ENCODE measurements at regions not wholly inside any gene's neighbourhood (a gene's known extent, or its start where the extent isn't known, plus 50 kb on each side); places are given as distances from the start of the nearest gene placed in this dataset.

GRCh38 chr5:121108725-121109124, 644.6 kb downstream of the PRR16 start:
- ChIA-PET CTCF (interaction anchor here (0.7 kb wide), 1 partner anchor 22 kb away, joined by 3 read pairs; no protein-coding TSS in a partner anchor), POLR2A (no interaction called here)
- Histone ChIP-seq H3K27me3 (ENCODE audit: control insufficient read depth, insufficient read depth, low read length) (no peaks in the 10 kb centered on the region), H3K36me3 (ENCODE audit: control insufficient read depth, insufficient read depth, low read length) (no peaks in the 10 kb centered on the region), H3K4me3 (ENCODE audit: low read depth, low read length) (no peak overlapping the region)
- no peak for DNase-seq (ENCODE audit: low read depth)
- TF ChIP-seq, protein P1, sequence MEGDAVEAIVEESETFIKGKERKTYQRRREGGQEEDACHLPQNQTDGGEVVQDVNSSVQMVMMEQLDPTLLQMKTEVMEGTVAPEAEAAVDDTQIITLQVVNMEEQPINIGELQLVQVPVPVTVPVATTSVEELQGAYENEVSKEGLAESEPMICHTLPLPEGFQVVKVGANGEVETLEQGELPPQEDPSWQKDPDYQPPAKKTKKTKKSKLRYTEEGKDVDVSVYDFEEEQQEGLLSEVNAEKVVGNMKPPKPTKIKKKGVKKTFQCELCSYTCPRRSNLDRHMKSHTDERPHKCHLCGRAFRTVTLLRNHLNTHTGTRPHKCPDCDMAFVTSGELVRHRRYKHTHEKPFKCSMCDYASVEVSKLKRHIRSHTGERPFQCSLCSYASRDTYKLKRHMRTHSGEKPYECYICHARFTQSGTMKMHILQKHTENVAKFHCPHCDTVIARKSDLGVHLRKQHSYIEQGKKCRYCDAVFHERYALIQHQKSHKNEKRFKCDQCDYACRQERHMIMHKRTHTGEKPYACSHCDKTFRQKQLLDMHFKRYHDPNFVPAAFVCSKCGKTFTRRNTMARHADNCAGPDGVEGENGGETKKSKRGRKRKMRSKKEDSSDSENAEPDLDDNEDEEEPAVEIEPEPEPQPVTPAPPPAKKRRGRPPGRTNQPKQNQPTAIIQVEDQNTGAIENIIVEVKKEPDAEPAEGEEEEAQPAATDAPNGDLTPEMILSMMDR (IDR thresholded peaks at IDR 0.05; ENCODE audit: insufficient read depth, low read depth, low read length): no peak

GRCh38 chr5:121109817-121110216, 645.7 kb downstream of the PRR16 start:
- Histone ChIP-seq H3K36me3 (ENCODE audit: control insufficient read depth, insufficient read depth, low read length) (no peaks in the 10 kb centered on the region), H3K27me3 (ENCODE audit: control insufficient read depth, insufficient read depth, low read length) (no peaks in the 10 kb centered on the region), H3K4me3 (ENCODE audit: low read depth, low read length) (no peak overlapping the region)
- ChIA-PET POLR2A (no interaction called here), CTCF (no interaction called here)
- TF ChIP-seq, protein P1 (IDR thresholded peaks at IDR 0.05; ENCODE audit: insufficient read depth, low read depth, low read length): no peak
- no peak for DNase-seq (ENCODE audit: low read depth)

DNA sequence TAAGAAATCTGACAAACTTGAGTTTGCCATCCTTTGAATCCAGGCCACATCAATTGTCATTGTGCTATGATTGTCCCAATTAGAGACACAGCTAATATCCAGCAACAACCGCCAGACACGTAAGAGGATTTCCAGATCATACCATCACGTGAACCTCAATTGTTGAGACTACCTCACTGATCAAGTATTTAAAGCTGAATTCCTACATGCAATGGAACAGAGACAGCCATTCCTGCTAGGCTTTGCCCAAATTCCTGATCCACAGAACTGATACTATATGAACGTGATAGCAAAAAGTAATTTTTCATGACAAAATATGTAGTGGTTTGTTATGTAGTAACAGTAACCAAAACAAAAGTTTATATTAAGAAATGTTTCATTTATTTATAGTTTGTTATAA, 657.7 kb downstream of the PRR16 start:
- H3K36me3 ChIP-seq (ENCODE audit: control insufficient read depth, insufficient read depth, low read length): no peaks in the 10 kb centered on the region
- TF ChIP-seq, protein P1 (IDR thresholded peaks at IDR 0.05; ENCODE audit: insufficient read depth, low read depth, low read length): no peak
- ChIA-PET POLR2A (no interaction called here), CTCF (no interaction called here)
- no peak overlapping the region for H3K4me3 ChIP-seq (ENCODE audit: low read depth, low read length)
- DNase-seq (ENCODE audit: low read depth): no peak
- no peaks in the 10 kb centered on the region for H3K27me3 ChIP-seq (ENCODE audit: control insufficient read depth, insufficient read depth, low read length)

- POLR2A ChIA-PET: no interaction called here
- no peak for DNase-seq (ENCODE audit: low read depth)
- TF ChIP-seq, protein P1 (IDR thresholded peaks at IDR 0.05; ENCODE audit: insufficient read depth, low read depth, low read length): no peak
- CTCF ChIA-PET: no interaction called here
- Histone ChIP-seq H3K36me3 (ENCODE audit: control insufficient read depth, insufficient read depth, low read length) (no peaks in the 10 kb centered on the region), H3K27me3 (ENCODE audit: control insufficient read depth, insufficient read depth, low read length) (no peaks in the 10 kb centered on the region), H3K4me3 (ENCODE audit: low read depth, low read length) (no peak overlapping the region)
Observed at GRCh38 chr5:121138495-121138907, 674.4 kb downstream of the PRR16 start.

DNA sequence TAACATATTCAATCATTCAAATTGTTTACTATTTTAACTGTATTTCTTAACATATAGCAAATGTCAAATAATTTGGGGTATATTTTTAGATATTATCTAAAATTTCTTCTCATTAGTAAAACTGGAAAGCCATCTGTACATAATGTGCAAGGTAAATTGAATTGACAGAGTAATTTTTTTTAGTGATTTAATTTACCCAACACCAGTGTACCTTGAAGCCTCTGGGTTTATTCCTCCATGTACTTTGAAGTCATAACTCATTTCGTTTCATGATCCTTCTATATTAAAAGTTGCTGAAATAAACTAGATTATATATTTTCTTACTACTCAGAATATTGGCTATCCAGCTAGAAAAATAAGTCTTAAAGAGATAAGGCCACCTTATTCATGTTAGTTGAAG, 674.9 kb downstream of the PRR16 start:
- H3K36me3 ChIP-seq (ENCODE audit: control insufficient read depth, insufficient read depth, low read length): no peaks in the 10 kb centered on the region
- ChIA-PET CTCF (no interaction called here), POLR2A (no interaction called here)
- H3K4me3 ChIP-seq (ENCODE audit: low read depth, low read length): no peak overlapping the region
- TF ChIP-seq, protein P1 (IDR thresholded peaks at IDR 0.05; ENCODE audit: insufficient read depth, low read depth, low read length): no peak
- DNase-seq (ENCODE audit: low read depth): no peak
- no peaks in the 10 kb centered on the region for H3K27me3 ChIP-seq (ENCODE audit: control insufficient read depth, insufficient read depth, low read length)
